Hepatocyte (in vitro differentiated cells): ENCODE measurements at regions not wholly inside any gene's neighbourhood (a gene's known extent, or its start where the extent isn't known, plus 50 kb on each side); places are given as distances from the start of the nearest gene placed in this dataset.

Source experiments
- CTCF ChIP-seq: fragments of 200-600 bp; sonication (generic); IDR thresholded peaks from 2 replicates; pipeline ENCODE4 v1.5.1; 2016; ENCODE audit warnings: antibody characterized with exemption, mild to moderate bottlenecking; ENCODE audit not compliant: poor library complexity
- EZH2 ChIP-seq: fragments of 200-600 bp; sonication (generic); IDR thresholded peaks from 2 replicates; pipeline ENCODE4 v1.6.1; 2016; ENCODE audit warnings: antibody characterized with exemption, mild to moderate bottlenecking, borderline replicate concordance

- TF ChIP-seq CTCF (no peak), EZH2 (no peak)
These were observed 450.9 kb upstream of the THRB start for GRCh38 chr3:24945563-24945962.
